ENCODE measurements at regions not wholly inside any gene's neighbourhood (a gene's known extent, or its start where the extent isn't known, plus 50 kb on each side); places are given as distances from the start of the nearest gene placed in this dataset.

- ChIA-PET POLR2A (no interaction called here), CTCF (no interaction called here)
- no peaks in the 10 kb centered on the region for H3K36me3 ChIP-seq (ENCODE audit: control insufficient read depth in 2 of 3, insufficient read depth in 3 of 3, low read length in 3 of 3)
- Mint-ChIP-seq H3K9me3 (peaks cover 0 to 8% (median 0%) of the 10 kb centered on the region in 11 donors), H3K36me3 (no peaks in the 10 kb centered on the region), H3K4me1 (peaks cover 0 to 8% (median 8%) of the 10 kb centered on the region in 7 donors), H3K4me3 (no peak overlapping the region), H3K27me3 (peaks cover 4 to 13% (median 9%) of the 10 kb centered on the region in 5 donors), H3K27ac (no peak overlapping the region)
- H3K9me3 ChIP-seq (ENCODE audit: control insufficient read depth in 2 of 3, low read length in 3 of 3): no peaks in the 10 kb centered on the region
- DNase-seq: peak in 6 of 9 donors; percentile 4 to 52 (median 10)
- ATAC-seq: no peak
- H3K4me1 ChIP-seq (ENCODE audit: control insufficient read depth in 2 of 2, insufficient read depth in 2 of 2, low read length in 2 of 2): no peaks in the 10 kb centered on the region
- no peaks in the 10 kb centered on the region for H3K27me3 ChIP-seq (ENCODE audit: control insufficient read depth in 2 of 2, insufficient read depth in 2 of 2, low read length in 2 of 2)
- no peak overlapping the region for H3K4me3 ChIP-seq (ENCODE audit: low read length)
- no peak overlapping the region for H3K27ac ChIP-seq (ENCODE audit: low read depth, low read length)
- intact Hi-C loops (cut with micrococcal nuclease): loop anchor here (1.0 kb wide), 3 partner anchors 21 to 319 kb away; no protein-coding TSS in a partner anchor
Measured at GRCh38 chr6:148144917-148145521, 197.6 kb upstream of the SASH1 start.

GRCh38 chr6:148146717-148147462, 195.7 kb upstream of the SASH1 start:
- intact Hi-C loops (cut with micrococcal nuclease): no loop called here
- Histone ChIP-seq H3K9me3 (ENCODE audit: control insufficient read depth in 2 of 3, low read length in 3 of 3) (no peaks in the 10 kb centered on the region), H3K4me1 (ENCODE audit: control insufficient read depth in 2 of 2, insufficient read depth in 2 of 2, low read length in 2 of 2) (no peaks in the 10 kb centered on the region), H3K4me3 (ENCODE audit: low read length) (no peak overlapping the region), H3K27ac (ENCODE audit: low read depth, low read length) (no peak overlapping the region), H3K36me3 (ENCODE audit: control insufficient read depth in 2 of 3, insufficient read depth in 3 of 3, low read length in 3 of 3) (no peaks in the 10 kb centered on the region), H3K27me3 (ENCODE audit: control insufficient read depth in 2 of 2, insufficient read depth in 2 of 2, low read length in 2 of 2) (no peaks in the 10 kb centered on the region)
- CTCF ChIA-PET: interaction anchor here (0.9 kb wide), 1 partner anchor 104 kb away, joined by 4 read pairs; no protein-coding TSS in a partner anchor
- Mint-ChIP-seq H3K27me3 (peaks cover 7 to 13% (median 12%) of the 10 kb centered on the region in 5 donors), H3K9me3 (peaks cover 0 to 1% (median 0%) of the 10 kb centered on the region in 11 donors), H3K27ac (peak overlapping the region in 4 of 9 donors; percentile 16 to 74 (median 33)), H3K4me3 (peak overlapping the region in 4 of 10 donors; percentile 19 to 65 (median 27)), H3K4me1 (peaks cover 0 to 8% (median 8%) of the 10 kb centered on the region in 7 donors), H3K36me3 (no peaks in the 10 kb centered on the region)
- POLR2A ChIA-PET: no interaction called here
- DNase-seq (peak in 6 of 9 donors; percentile 2 to 39 (median 12)), ATAC-seq (peak; percentile 50)

GRCh38 chr6:148147463-148147830, 195.2 kb upstream of the SASH1 start:
- ChIA-PET POLR2A (no interaction called here), CTCF (no interaction called here)
- Mint-ChIP-seq H3K4me3 (no peak overlapping the region), H3K27ac (no peak overlapping the region), H3K36me3 (no peaks in the 10 kb centered on the region), H3K9me3 (peaks cover 0 to 2% (median 0%) of the 10 kb centered on the region in 11 donors), H3K4me1 (peaks cover 0 to 8% (median 8%) of the 10 kb centered on the region in 7 donors), H3K27me3 (peaks cover 7 to 17% (median 13%) of the 10 kb centered on the region in 5 donors)
- no peak for ATAC-seq
- no peaks in the 10 kb centered on the region for H3K27me3 ChIP-seq (ENCODE audit: control insufficient read depth in 2 of 2, insufficient read depth in 2 of 2, low read length in 2 of 2)
- no peak overlapping the region for H3K27ac ChIP-seq (ENCODE audit: low read depth, low read length)
- H3K4me3 ChIP-seq (ENCODE audit: low read length): no peak overlapping the region
- H3K4me1 ChIP-seq (ENCODE audit: control insufficient read depth in 2 of 2, insufficient read depth in 2 of 2, low read length in 2 of 2): no peaks in the 10 kb centered on the region
- no peaks in the 10 kb centered on the region for H3K9me3 ChIP-seq (ENCODE audit: control insufficient read depth in 2 of 3, low read length in 3 of 3)
- no peak for DNase-seq
- no peaks in the 10 kb centered on the region for H3K36me3 ChIP-seq (ENCODE audit: control insufficient read depth in 2 of 3, insufficient read depth in 3 of 3, low read length in 3 of 3)
- intact Hi-C loops (cut with micrococcal nuclease): no loop called here

GRCh38 chr6:148151896-148152643, 190.6 kb upstream of the SASH1 start:
- H3K4me1 ChIP-seq (ENCODE audit: control insufficient read depth in 2 of 2, insufficient read depth in 2 of 2, low read length in 2 of 2): no peaks in the 10 kb centered on the region
- Mint-ChIP-seq H3K9me3 (peaks cover 0 to 2% (median 0%) of the 10 kb centered on the region in 11 donors), H3K36me3 (no peaks in the 10 kb centered on the region), H3K4me1 (peaks cover 0 to under 1% (median 0%) of the 10 kb centered on the region in 7 donors), H3K27ac (no peak overlapping the region), H3K27me3 (peaks cover 0 to 8% (median 7%) of the 10 kb centered on the region in 5 donors), H3K4me3 (no peak overlapping the region)
- H3K27me3 ChIP-seq (ENCODE audit: control insufficient read depth in 2 of 2, insufficient read depth in 2 of 2, low read length in 2 of 2): no peaks in the 10 kb centered on the region
- no peaks in the 10 kb centered on the region for H3K36me3 ChIP-seq (ENCODE audit: control insufficient read depth in 2 of 3, insufficient read depth in 3 of 3, low read length in 3 of 3)
- H3K9me3 ChIP-seq (ENCODE audit: control insufficient read depth in 2 of 3, low read length in 3 of 3): no peaks in the 10 kb centered on the region
- CTCF ChIA-PET: no interaction called here
- no peak overlapping the region for H3K4me3 ChIP-seq (ENCODE audit: low read length)
- DNase-seq (no peak), ATAC-seq (no peak)
- intact Hi-C loops (cut with micrococcal nuclease): no loop called here
- no peak overlapping the region for H3K27ac ChIP-seq (ENCODE audit: low read depth, low read length)
- POLR2A ChIA-PET: no interaction called here

- ChIA-PET CTCF (interaction anchor here (1.0 kb wide), 1 partner anchor 11 kb away, joined by 3 read pairs; no protein-coding TSS in a partner anchor), POLR2A (no interaction called here)
- H3K27me3 Mint-ChIP-seq: peaks cover 0 to 8% (median 6%) of the 10 kb centered on the region in 5 donors
- H3K4me1 Mint-ChIP-seq: no peaks in the 10 kb centered on the region
- no peak overlapping the region for H3K27ac Mint-ChIP-seq
- Histone ChIP-seq H3K4me3 (ENCODE audit: low read length) (no peak overlapping the region), H3K27ac (ENCODE audit: low read depth, low read length) (no peak overlapping the region), H3K36me3 (ENCODE audit: control insufficient read depth in 2 of 3, insufficient read depth in 3 of 3, low read length in 3 of 3) (no peaks in the 10 kb centered on the region), H3K27me3 (ENCODE audit: control insufficient read depth in 2 of 2, insufficient read depth in 2 of 2, low read length in 2 of 2) (no peaks in the 10 kb centered on the region), H3K4me1 (ENCODE audit: control insufficient read depth in 2 of 2, insufficient read depth in 2 of 2, low read length in 2 of 2) (no peaks in the 10 kb centered on the region), H3K9me3 (ENCODE audit: control insufficient read depth in 2 of 3, low read length in 3 of 3) (no peaks in the 10 kb centered on the region)
- H3K4me3 Mint-ChIP-seq: no peak overlapping the region
- DNase-seq: no peak
- H3K36me3 Mint-ChIP-seq: no peaks in the 10 kb centered on the region
- no peak for ATAC-seq
- intact Hi-C loops (cut with micrococcal nuclease): no loop called here
- peaks cover 0 to 5% (median 0%) of the 10 kb centered on the region in 11 donors for H3K9me3 Mint-ChIP-seq
Measured at GRCh38 chr6:148154668-148155067, 188.0 kb upstream of the SASH1 start.

GRCh38 chr6:148155293-148155692, 187.3 kb upstream of the SASH1 start:
- ChIA-PET CTCF (no interaction called here), POLR2A (no interaction called here)
- Mint-ChIP-seq H3K9me3 (peaks cover 0 to 5% (median 0%) of the 10 kb centered on the region in 11 donors), H3K27ac (no peak overlapping the region), H3K4me1 (no peaks in the 10 kb centered on the region), H3K4me3 (no peak overlapping the region), H3K36me3 (no peaks in the 10 kb centered on the region), H3K27me3 (peaks cover 0 to 8% (median 6%) of the 10 kb centered on the region in 5 donors)
- intact Hi-C loops (cut with micrococcal nuclease): no loop called here
- Histone ChIP-seq H3K27ac (ENCODE audit: low read depth, low read length) (no peak overlapping the region), H3K27me3 (ENCODE audit: control insufficient read depth in 2 of 2, insufficient read depth in 2 of 2, low read length in 2 of 2) (no peaks in the 10 kb centered on the region), H3K9me3 (ENCODE audit: control insufficient read depth in 2 of 3, low read length in 3 of 3) (no peaks in the 10 kb centered on the region), H3K4me1 (ENCODE audit: control insufficient read depth in 2 of 2, insufficient read depth in 2 of 2, low read length in 2 of 2) (no peaks in the 10 kb centered on the region), H3K4me3 (ENCODE audit: low read length) (no peak overlapping the region), H3K36me3 (ENCODE audit: control insufficient read depth in 2 of 3, insufficient read depth in 3 of 3, low read length in 3 of 3) (no peaks in the 10 kb centered on the region)
- ATAC-seq: no peak
- DNase-seq: no peak

Data from naive thymus-derived CD4-positive, alpha-beta T cell (primary cell).